HEK293 (cell line): ENCODE measurements at regions not wholly inside any gene's neighbourhood (a gene's known extent, or its start where the extent isn't known, plus 50 kb on each side); places are given as distances from the start of the nearest gene placed in this dataset.

ENCODE experiments used
- BCL11A ChIP-seq: fragments of 450-650 bp; formaldehyde crosslinking; IDR thresholded peaks from 2 replicates; pipeline ENCODE4 v1.5.1; 2016; ENCODE audit warnings: low read depth, missing biosample characterization, missing genetic modification characterization
- CTCF ChIP-seq: fragments of 450-650 bp; formaldehyde crosslinking; IDR thresholded peaks from 2 replicates; pipeline ENCODE4 v1.5.1; 2016; ENCODE audit warnings: missing biosample characterization, missing genetic modification characterization
- ELK4 ChIP-seq: IDR thresholded peaks from 2 replicates; pipeline ENCODE4 v1.6.1; 2011; ENCODE audit warnings: mild to moderate bottlenecking, low read depth, low read length, borderline replicate concordance
- OVOL3 ChIP-seq: fragments of 450-650 bp; formaldehyde crosslinking; IDR thresholded peaks from 2 replicates; pipeline ENCODE4 v1.5.1; 2016; ENCODE audit warnings: missing biosample characterization, missing genetic modification characterization
- PBX3 ChIP-seq: sonication (generic); formaldehyde crosslinking; IDR thresholded peaks from 2 replicates; pipeline ENCODE4 v1.8.1; 2022; ENCODE audit warnings: mild to moderate bottlenecking, moderate library complexity, missing genetic modification reagents
- PRDM10 ChIP-seq: fragments of 450-650 bp; formaldehyde crosslinking; IDR thresholded peaks from 2 replicates; pipeline ENCODE4 v1.5.1; 2016; ENCODE audit warnings: missing biosample characterization, missing genetic modification characterization
- SP2 ChIP-seq: fragments of 450-650 bp; formaldehyde crosslinking; IDR thresholded peaks from 2 replicates; pipeline ENCODE4 v1.5.1; 2016; ENCODE audit warnings: missing biosample characterization, missing genetic modification characterization
- SP7 ChIP-seq: fragments of 450-650 bp; formaldehyde crosslinking; IDR thresholded peaks from 2 replicates; pipeline ENCODE4 v1.5.1; 2016; ENCODE audit warnings: missing biosample characterization, missing genetic modification characterization
- ZBTB21 ChIP-seq: fragments of 450-650 bp; formaldehyde crosslinking; IDR thresholded peaks from 2 replicates; pipeline ENCODE4 v1.5.1; 2017; ENCODE audit warnings: missing biosample characterization, missing genetic modification characterization
- ZFHX2 ChIP-seq: fragments of 450-650 bp; formaldehyde crosslinking; conservative IDR thresholded peaks from 2 replicates; pipeline ENCODE4 v1.5.1; 2016; ENCODE audit warnings: missing biosample characterization, missing genetic modification characterization
- ZIC2 ChIP-seq: fragments of 450-650 bp; formaldehyde crosslinking; IDR thresholded peaks from 2 replicates; pipeline ENCODE4 v1.5.1; 2016; ENCODE audit warnings: missing biosample characterization, missing genetic modification characterization
- ZNF155 ChIP-seq: fragments of 450-650 bp; formaldehyde crosslinking; IDR thresholded peaks from 2 replicates; pipeline ENCODE4 v1.5.1; 2016; ENCODE audit warnings: missing biosample characterization, missing genetic modification characterization
- ZNF157 ChIP-seq: fragments of 450-650 bp; formaldehyde crosslinking; IDR thresholded peaks from 2 replicates; pipeline ENCODE4 v1.5.1; 2016; ENCODE audit warnings: missing biosample characterization, missing genetic modification characterization
- ZNF169 ChIP-seq: fragments of 450-650 bp; formaldehyde crosslinking; IDR thresholded peaks from 2 replicates; pipeline ENCODE4 v1.5.1; 2016; ENCODE audit warnings: missing biosample characterization, missing genetic modification characterization
- ZNF19 ChIP-seq: fragments of 450-650 bp; formaldehyde crosslinking; IDR thresholded peaks from 2 replicates; pipeline ENCODE4; 2016; ENCODE audit warnings: missing biosample characterization, missing genetic modification characterization, low read depth
- ZNF214 ChIP-seq: fragments of 450-650 bp; formaldehyde crosslinking; IDR thresholded peaks from 2 replicates; pipeline ENCODE4 v1.5.1; 2017; ENCODE audit warnings: missing biosample characterization, mild to moderate bottlenecking, missing genetic modification characterization, borderline replicate concordance
- ZNF266 ChIP-seq: fragments of 450-650 bp; formaldehyde crosslinking; IDR thresholded peaks from 2 replicates; pipeline ENCODE4 v1.5.1; 2016; ENCODE audit warnings: missing biosample characterization, missing genetic modification characterization, low read depth
- ZNF362 ChIP-seq: fragments of 450-650 bp; formaldehyde crosslinking; IDR thresholded peaks from 2 replicates; pipeline ENCODE4 v1.5.1; 2016; ENCODE audit warnings: missing biosample characterization, missing genetic modification characterization
- ZNF391 ChIP-seq: fragments of 450-650 bp; formaldehyde crosslinking; IDR thresholded peaks from 2 replicates; pipeline ENCODE4 v1.5.1; 2016; ENCODE audit warnings: low read depth, missing biosample characterization, missing genetic modification characterization, borderline replicate concordance
- ZNF416 ChIP-seq: fragments of 450-650 bp; formaldehyde crosslinking; IDR thresholded peaks from 2 replicates; pipeline ENCODE4 v1.5.1; 2016; ENCODE audit warnings: missing biosample characterization, missing genetic modification characterization
- ZNF426 ChIP-seq: fragments of 450-650 bp; formaldehyde crosslinking; IDR thresholded peaks from 2 replicates; pipeline ENCODE4 v1.5.1; 2017; ENCODE audit warnings: missing biosample characterization, missing genetic modification characterization, mild to moderate bottlenecking, inconsistent platforms, moderate library complexity
- ZNF433 ChIP-seq: fragments of 450-650 bp; formaldehyde crosslinking; IDR thresholded peaks from 2 replicates; pipeline ENCODE4 v1.5.1; 2016; ENCODE audit warnings: missing biosample characterization, missing genetic modification characterization, low read depth
- ZNF510 ChIP-seq: fragments of 450-650 bp; formaldehyde crosslinking; IDR thresholded peaks from 2 replicates; pipeline ENCODE4 v1.5.1; 2018; ENCODE audit warnings: mild to moderate bottlenecking, missing genetic modification characterization, missing biosample characterization; ENCODE audit not compliant: insufficient replicate concordance
- ZNF571 ChIP-seq: fragments of 450-650 bp; formaldehyde crosslinking; IDR thresholded peaks from 2 replicates; pipeline ENCODE4 v1.5.0; 2017; ENCODE audit warnings: missing biosample characterization, missing genetic modification characterization
- ZNF704 ChIP-seq: fragments of 450-650 bp; formaldehyde crosslinking; IDR thresholded peaks from 2 replicates; pipeline ENCODE4 v1.5.1; 2016; ENCODE audit warnings: missing biosample characterization, missing genetic modification characterization
- ZNF747 ChIP-seq: fragments of 450-650 bp; formaldehyde crosslinking; IDR thresholded peaks from 2 replicates; pipeline ENCODE4 v1.5.1; 2016; ENCODE audit warnings: missing biosample characterization, missing genetic modification characterization
- ZNF76 ChIP-seq: fragments of 450-650 bp; formaldehyde crosslinking; IDR thresholded peaks from 2 replicates; pipeline ENCODE4; 2016; ENCODE audit warnings: low read depth, missing biosample characterization, missing genetic modification characterization, borderline replicate concordance
- ZSCAN5A ChIP-seq: fragments of 450-650 bp; formaldehyde crosslinking; IDR thresholded peaks from 2 replicates; pipeline ENCODE4 v1.5.1; 2016; ENCODE audit warnings: missing biosample characterization, missing genetic modification characterization

- TF ChIP-seq ELK4 (no peak), ZNF19 (no peak), ZNF266 (no peak), ZNF214 (tag by site-specific recombination) (no peak), ZIC2 (tag by site-specific recombination) (no peak), ZNF416 (tag by site-specific recombination) (no peak), PRDM10 (tag by site-specific recombination) (peak; percentile 49; the same call in 1 of the 2 replicates), ZNF362 (tag by site-specific recombination) (no peak), SP7 (tag by site-specific recombination) (peak; percentile 72), ZNF571 (tag by site-specific recombination) (no peak), ZNF169 (tag by site-specific recombination) (no peak), ZNF76 (tag by site-specific recombination) (no peak), BCL11A (tag by site-specific recombination) (0 out of 2 replicates have a peak, but pooled peaks have one; percentile 33), ZNF155 (tag by site-specific recombination) (no peak), ZNF391 (tag by site-specific recombination) (no peak), ZNF426 (tag by site-specific recombination) (no peak), ZSCAN5A (tag by site-specific recombination) (no peak), ZNF704 (tag by site-specific recombination) (no peak), ZNF433 (tag by site-specific recombination) (no peak), ZNF510 (tag by site-specific recombination) (no peak), ZNF157 (tag by site-specific recombination) (no peak), SP2 (tag by site-specific recombination) (peak; percentile 22; the same call in 1 of the 2 replicates), ZBTB21 (tag by site-specific recombination) (no peak), CTCF (tag by site-specific recombination) (no peak), OVOL3 (tag by site-specific recombination) (0 out of 2 replicates have a peak, but pooled peaks have one; percentile 52), PBX3 (no peak), ZFHX2 (no peak), ZNF747 (no peak)
Measured at GRCh38 chr2:173590276-173590861, 235.7 kb downstream of the CDCA7 start (continued).
